ENCODE measurements at regions not wholly inside any gene's neighbourhood (a gene's known extent, or its start where the extent isn't known, plus 50 kb on each side); places are given as distances from the start of the nearest gene placed in this dataset.

DNA sequence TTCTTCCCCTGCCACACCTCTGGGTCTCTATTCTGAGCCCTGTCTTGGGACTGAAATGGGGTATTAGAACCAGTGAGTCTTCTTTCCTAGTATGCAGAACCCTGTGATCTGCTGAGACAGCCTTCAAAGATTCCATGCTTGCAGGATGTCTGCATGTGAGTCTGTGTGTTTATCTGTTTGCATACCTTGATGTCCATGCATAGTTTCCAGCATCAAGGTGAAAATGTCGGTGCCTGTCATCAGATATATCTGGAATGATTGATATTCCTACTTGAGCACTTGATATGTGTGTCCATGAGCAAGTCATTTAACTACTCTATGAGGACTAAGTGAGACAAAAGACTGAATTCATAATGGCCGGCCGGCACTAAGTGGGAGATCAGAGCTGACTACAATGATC lies 117.0 kb upstream of the HS3ST1 start:
- Histone ChIP-seq H3K4me1 (peaks cover 0 to 4% (median 0%) of the 10 kb centered on the region in 4 donors), H3K36me3 (no peaks in the 10 kb centered on the region), H3K4me3 (no peak overlapping the region), H3K27ac (no peak overlapping the region), H3K9me3 (no peaks in the 10 kb centered on the region), H3K27me3 (no peaks in the 10 kb centered on the region)
- DNase-seq: no peak
- WGBS, 2 donors: 91 to 93% methylated on average over 3 of the region's 3 CpGs
- no peak for TF ChIP-seq EP300 (IDR thresholded peaks at IDR 0.05)
- TF ChIP-seq, protein P1, sequence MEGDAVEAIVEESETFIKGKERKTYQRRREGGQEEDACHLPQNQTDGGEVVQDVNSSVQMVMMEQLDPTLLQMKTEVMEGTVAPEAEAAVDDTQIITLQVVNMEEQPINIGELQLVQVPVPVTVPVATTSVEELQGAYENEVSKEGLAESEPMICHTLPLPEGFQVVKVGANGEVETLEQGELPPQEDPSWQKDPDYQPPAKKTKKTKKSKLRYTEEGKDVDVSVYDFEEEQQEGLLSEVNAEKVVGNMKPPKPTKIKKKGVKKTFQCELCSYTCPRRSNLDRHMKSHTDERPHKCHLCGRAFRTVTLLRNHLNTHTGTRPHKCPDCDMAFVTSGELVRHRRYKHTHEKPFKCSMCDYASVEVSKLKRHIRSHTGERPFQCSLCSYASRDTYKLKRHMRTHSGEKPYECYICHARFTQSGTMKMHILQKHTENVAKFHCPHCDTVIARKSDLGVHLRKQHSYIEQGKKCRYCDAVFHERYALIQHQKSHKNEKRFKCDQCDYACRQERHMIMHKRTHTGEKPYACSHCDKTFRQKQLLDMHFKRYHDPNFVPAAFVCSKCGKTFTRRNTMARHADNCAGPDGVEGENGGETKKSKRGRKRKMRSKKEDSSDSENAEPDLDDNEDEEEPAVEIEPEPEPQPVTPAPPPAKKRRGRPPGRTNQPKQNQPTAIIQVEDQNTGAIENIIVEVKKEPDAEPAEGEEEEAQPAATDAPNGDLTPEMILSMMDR (IDR thresholded peaks at IDR 0.05): no peak
- ATAC-seq (ENCODE audit: low FRiP score in 2 of 2): no peak

- H3K36me3 ChIP-seq: no peaks in the 10 kb centered on the region
- no peaks in the 10 kb centered on the region for H3K9me3 ChIP-seq
- ATAC-seq (ENCODE audit: low FRiP score in 2 of 2) (no peak), DNase-seq (no peak)
- TF ChIP-seq POLR2AphosphoS5 (IDR thresholded peaks at IDR 0.05) (no peak), POLR2A (IDR thresholded peaks at IDR 0.05) (no peak), EP300 (IDR thresholded peaks at IDR 0.05) (no peak)
- TF ChIP-seq, protein P1 (IDR thresholded peaks at IDR 0.05): no peak
- H3K4me1 ChIP-seq: peaks cover 0 to 4% (median 0%) of the 10 kb centered on the region in 4 donors
- H3K27ac ChIP-seq: no peak overlapping the region
- no peaks in the 10 kb centered on the region for H3K27me3 ChIP-seq
- H3K4me3 ChIP-seq: no peak overlapping the region
Measured at GRCh38 chr4:11544211-11544610, 115.5 kb upstream of the HS3ST1 start.

- Histone ChIP-seq H3K36me3 (no peaks in the 10 kb centered on the region), H3K27me3 (no peaks in the 10 kb centered on the region), H3K9me3 (no peaks in the 10 kb centered on the region), H3K4me3 (no peak overlapping the region), H3K4me1 (peaks cover 0 to 4% (median 0%) of the 10 kb centered on the region in 4 donors), H3K27ac (no peak overlapping the region)
- DNase-seq (no peak), ATAC-seq (ENCODE audit: low FRiP score in 2 of 2) (peak in 1 of 2 donors; percentile 79)
- TF ChIP-seq POLR2AphosphoS5 (IDR thresholded peaks at IDR 0.05) (no peak), EP300 (IDR thresholded peaks at IDR 0.05) (no peak), POLR2A (IDR thresholded peaks at IDR 0.05) (no peak)
- TF ChIP-seq, protein P1 (IDR thresholded peaks at IDR 0.05): no peak
- WGBS, 2 donors: 25 to 36% methylated on average over 2 of the region's 2 CpGs
Measured at GRCh38 chr4:11543706-11544105, 115.0 kb upstream of the HS3ST1 start.

DNA sequence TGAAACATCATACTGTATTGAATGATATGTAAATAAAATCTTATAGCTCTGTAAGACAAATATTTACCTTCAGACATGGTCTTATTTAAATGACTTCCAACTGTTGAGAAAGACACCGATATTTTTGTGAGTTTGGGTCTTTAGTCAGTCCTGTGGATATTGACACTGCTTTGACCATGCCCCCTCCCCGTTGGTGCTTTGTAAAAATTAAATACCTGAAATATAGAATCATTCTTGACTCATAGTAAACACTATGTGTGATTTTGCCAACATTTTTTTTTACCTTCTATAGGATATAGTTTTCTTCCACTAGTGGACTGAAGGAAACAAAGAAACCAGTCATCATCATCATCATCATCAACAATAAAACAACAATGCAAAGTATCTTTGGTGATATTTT lies 114.3 kb upstream of the HS3ST1 start:
- TF ChIP-seq EP300 (IDR thresholded peaks at IDR 0.05): no peak
- no peak for TF ChIP-seq POLR2AphosphoS5 (IDR thresholded peaks at IDR 0.05)
- TF ChIP-seq, protein P1 (IDR thresholded peaks at IDR 0.05): no peak
- TF ChIP-seq POLR2A (IDR thresholded peaks at IDR 0.05): no peak
- no peak for ATAC-seq (ENCODE audit: low FRiP score in 2 of 2)

GRCh38 chr4:11537846-11538245 lies 109.2 kb upstream of the HS3ST1 start:
- DNase-seq (no peak), ATAC-seq (ENCODE audit: low FRiP score in 2 of 2) (no peak)
- TF ChIP-seq EP300 (IDR thresholded peaks at IDR 0.05): no peak
- TF ChIP-seq, protein P1 (IDR thresholded peaks at IDR 0.05): no peak
- no peak for TF ChIP-seq POLR2AphosphoS5 (IDR thresholded peaks at IDR 0.05)
- no peak for TF ChIP-seq POLR2A (IDR thresholded peaks at IDR 0.05)
- 57 to 62% methylated on average over 4 of the region's 4 CpGs for WGBS, 2 donors
- Histone ChIP-seq H3K4me3 (no peak overlapping the region), H3K36me3 (no peaks in the 10 kb centered on the region), H3K27me3 (no peaks in the 10 kb centered on the region), H3K27ac (no peak overlapping the region), H3K9me3 (no peaks in the 10 kb centered on the region), H3K4me1 (no peaks in the 10 kb centered on the region)

More for the DNA sequence above, 114.3 kb upstream of the HS3ST1 start:
- H3K9me3 ChIP-seq: no peaks in the 10 kb centered on the region
- H3K27me3 ChIP-seq: no peaks in the 10 kb centered on the region
- H3K4me1 ChIP-seq: no peaks in the 10 kb centered on the region
- WGBS, 2 donors: 71 to 80% methylated on average over 2 of the region's 2 CpGs
- H3K36me3 ChIP-seq: no peaks in the 10 kb centered on the region
- no peak overlapping the region for H3K27ac ChIP-seq
- H3K4me3 ChIP-seq: no peak overlapping the region
- no peak for DNase-seq
